CD4-positive, CD25-positive, alpha-beta regulatory T cell (primary cell): ENCODE measurements at regions not wholly inside any gene's neighbourhood (a gene's known extent, or its start where the extent isn't known, plus 50 kb on each side); places are given as distances from the start of the nearest gene placed in this dataset.

Experiments used
- ATAC-seq, 2 donors: fragments of 150-1000 bp; cut with Tn5 transposase; one replicate each; pipeline ENCODE4 v1.10.0; 2021; ENCODE audit warnings: low read depth in 2 of 2, moderate number of reproducible peaks in 2 of 2, moderate library complexity in 1 of 2
- DNase-seq, 3 donors: peaks; one replicate each; pipeline versions ENCODE4 v3.0.0 to v3.0.0-alpha.2; 2012 to 2022; ENCODE audit warnings: mixed read lengths in 1 of 3
- H3K27ac ChIP-seq: one replicate; pipeline ENCODE4 v1.7.0; 2013; ENCODE audit warnings: mild to moderate bottlenecking, low read length; ENCODE audit not compliant: insufficient read depth, poor library complexity, severe bottlenecking
- H3K27me3 ChIP-seq: one replicate; pipeline ENCODE4 v1.7.0; 2013; ENCODE audit warnings: low read length; ENCODE audit not compliant: control insufficient read depth, insufficient read depth
- H3K36me3 ChIP-seq: one replicate; pipeline ENCODE4 v1.7.0; 2013; ENCODE audit warnings: mild to moderate bottlenecking, low read length, moderate library complexity; ENCODE audit not compliant: control insufficient read depth, insufficient read depth
- H3K4me1 ChIP-seq: 2 replicates; pipeline ENCODE4 v1.7.0; 2013; ENCODE audit warnings: mild to moderate bottlenecking, low read length; ENCODE audit not compliant: insufficient read depth, control insufficient read depth, poor library complexity, severe bottlenecking
- H3K4me3 ChIP-seq: one replicate; pipeline ENCODE4 v1.7.0; 2013; ENCODE audit warnings: low read depth, mild to moderate bottlenecking, low read length, moderate library complexity
- H3K9me3 ChIP-seq, 2 experiments: 1 replicate in 1 of 2; 2 replicates in 1 of 2; pipeline ENCODE4 v1.7.0; 2013; ENCODE audit warnings: low read length in 2 of 2, mild to moderate bottlenecking in 1 of 2, moderate library complexity in 1 of 2; ENCODE audit not compliant: control insufficient read depth in 2 of 2
- H3K27ac Mint-ChIP-seq, 3 donors: one replicate each; pipeline ENCODE4 v1.8.0; 2020 to 2022; ENCODE audit warnings: mild to moderate bottlenecking in 3 of 3, mixed read lengths in 3 of 3, moderate library complexity in 2 of 3
- H3K27me3 Mint-ChIP-seq: one replicate; pipeline ENCODE4 v1.8.0; 2022; ENCODE audit warnings: mild to moderate bottlenecking, mixed read lengths
- H3K36me3 Mint-ChIP-seq: one replicate; pipeline ENCODE4 v1.8.0; 2020; ENCODE audit warnings: mixed read lengths
- H3K4me1 Mint-ChIP-seq, 4 donors: one replicate each; pipeline ENCODE4 v1.8.0; 2020 to 2022; ENCODE audit warnings: mixed read lengths in 4 of 4, mild to moderate bottlenecking in 1 of 4
- H3K4me3 Mint-ChIP-seq, 4 donors: one replicate each; pipeline ENCODE4 v1.8.0; 2020 to 2022; ENCODE audit warnings: mild to moderate bottlenecking in 4 of 4, mixed read lengths in 4 of 4, moderate library complexity in 3 of 4
- H3K9me3 Mint-ChIP-seq, 7 donors: one replicate each; pipeline ENCODE4 v1.8.0; 2020 to 2022; ENCODE audit warnings: mixed read lengths in 7 of 7, mild to moderate bottlenecking in 3 of 7, moderate library complexity in 2 of 7

- H3K27me3 Mint-ChIP-seq: no peaks in the 10 kb centered on the region
- peaks cover 0 to 3% (median 0%) of the 10 kb centered on the region in 4 donors for H3K4me1 Mint-ChIP-seq
- DNase-seq (no peak), ATAC-seq (no peak)
- H3K4me3 Mint-ChIP-seq: no peak overlapping the region
- no peak overlapping the region for H3K27ac ChIP-seq
- peaks cover 0 to 6% (median 3%) of the 10 kb centered on the region in 7 donors for H3K9me3 Mint-ChIP-seq
- H3K4me3 ChIP-seq: no peak overlapping the region
- no peak overlapping the region for H3K27ac Mint-ChIP-seq
- no peaks in the 10 kb centered on the region for H3K27me3 ChIP-seq
- no peaks in the 10 kb centered on the region for H3K9me3 ChIP-seq
- H3K36me3 ChIP-seq: no peaks in the 10 kb centered on the region
- no peaks in the 10 kb centered on the region for H3K36me3 Mint-ChIP-seq
- H3K4me1 ChIP-seq: no peaks in the 10 kb centered on the region
Measured at GRCh38 chr18:38690626-38691025, 1125.0 kb upstream of the CELF4 start.

GRCh38 chr18:38688416-38688815 is 1122.8 kb upstream of the CELF4 start:
- no peaks in the 10 kb centered on the region for H3K9me3 ChIP-seq
- H3K27ac ChIP-seq: no peak overlapping the region
- H3K4me1 Mint-ChIP-seq: peaks cover 0 to 3% (median 0%) of the 10 kb centered on the region in 4 donors
- H3K4me3 ChIP-seq: no peak overlapping the region
- no peak for ATAC-seq
- H3K27me3 Mint-ChIP-seq: no peaks in the 10 kb centered on the region
- no peaks in the 10 kb centered on the region for H3K36me3 ChIP-seq
- no peaks in the 10 kb centered on the region for H3K36me3 Mint-ChIP-seq
- H3K27ac Mint-ChIP-seq: no peak overlapping the region
- peaks cover 0 to 6% (median 2%) of the 10 kb centered on the region in 7 donors for H3K9me3 Mint-ChIP-seq
- no peak for DNase-seq
- H3K4me1 ChIP-seq: no peaks in the 10 kb centered on the region
- no peaks in the 10 kb centered on the region for H3K27me3 ChIP-seq
- H3K4me3 Mint-ChIP-seq: no peak overlapping the region

GRCh38 chr18:38670486-38670885 is 1104.9 kb upstream of the CELF4 start:
- no peak overlapping the region for H3K27ac Mint-ChIP-seq
- H3K27me3 Mint-ChIP-seq: no peaks in the 10 kb centered on the region
- Histone ChIP-seq H3K4me1 (no peaks in the 10 kb centered on the region), H3K9me3 (peaks cover 0 to 5% of the 10 kb centered on the region in 2 experiments), H3K36me3 (no peaks in the 10 kb centered on the region), H3K27ac (no peak overlapping the region), H3K4me3 (no peak overlapping the region), H3K27me3 (no peaks in the 10 kb centered on the region)
- ATAC-seq (no peak), DNase-seq (no peak)
- H3K9me3 Mint-ChIP-seq: peaks cover 0 to 17% (median 8%) of the 10 kb centered on the region in 7 donors
- H3K36me3 Mint-ChIP-seq: no peaks in the 10 kb centered on the region
- no peaks in the 10 kb centered on the region for H3K4me1 Mint-ChIP-seq
- no peak overlapping the region for H3K4me3 Mint-ChIP-seq

- Histone ChIP-seq H3K4me3 (no peak overlapping the region), H3K27ac (no peak overlapping the region), H3K36me3 (no peaks in the 10 kb centered on the region), H3K27me3 (no peaks in the 10 kb centered on the region), H3K9me3 (no peaks in the 10 kb centered on the region), H3K4me1 (no peaks in the 10 kb centered on the region)
- no peak overlapping the region for H3K27ac Mint-ChIP-seq
- H3K9me3 Mint-ChIP-seq: peaks cover 0 to 6% (median 2%) of the 10 kb centered on the region in 7 donors
- no peak overlapping the region for H3K4me3 Mint-ChIP-seq
- H3K4me1 Mint-ChIP-seq: peaks cover 0 to 5% (median 0%) of the 10 kb centered on the region in 4 donors
- H3K36me3 Mint-ChIP-seq: no peaks in the 10 kb centered on the region
- DNase-seq: no peak
- H3K27me3 Mint-ChIP-seq: no peaks in the 10 kb centered on the region
- no peak for ATAC-seq
Measured at GRCh38 chr18:38664929-38665328, 1099.3 kb upstream of the CELF4 start.

GRCh38 chr18:38663682-38664081 is 1098.1 kb upstream of the CELF4 start:
- Mint-ChIP-seq H3K4me3 (no peak overlapping the region), H3K27ac (no peak overlapping the region), H3K4me1 (peaks cover 0 to 10% (median 0%) of the 10 kb centered on the region in 4 donors), H3K9me3 (peaks cover 0 to 6% (median 0%) of the 10 kb centered on the region in 7 donors), H3K36me3 (no peaks in the 10 kb centered on the region), H3K27me3 (no peaks in the 10 kb centered on the region)
- Histone ChIP-seq H3K27me3 (no peaks in the 10 kb centered on the region), H3K9me3 (no peaks in the 10 kb centered on the region), H3K4me3 (no peak overlapping the region), H3K36me3 (no peaks in the 10 kb centered on the region), H3K4me1 (no peaks in the 10 kb centered on the region), H3K27ac (no peak overlapping the region)
- DNase-seq: no peak
- no peak for ATAC-seq

- H3K27ac Mint-ChIP-seq: no peak overlapping the region
Measured at GRCh38 chr18:38663270-38663669, 1097.7 kb upstream of the CELF4 start.

GRCh38 chr18:38654946-38655345 is 1089.3 kb upstream of the CELF4 start:
- Histone ChIP-seq H3K36me3 (no peaks in the 10 kb centered on the region), H3K27ac (no peak overlapping the region), H3K9me3 (no peaks in the 10 kb centered on the region), H3K4me3 (no peak overlapping the region), H3K4me1 (no peaks in the 10 kb centered on the region), H3K27me3 (no peaks in the 10 kb centered on the region)
- Mint-ChIP-seq H3K27me3 (no peaks in the 10 kb centered on the region), H3K4me3 (no peak overlapping the region), H3K36me3 (no peaks in the 10 kb centered on the region), H3K27ac (no peak overlapping the region), H3K9me3 (peaks cover 0 to 5% (median 0%) of the 10 kb centered on the region in 7 donors), H3K4me1 (peaks cover 0 to 7% (median 0%) of the 10 kb centered on the region in 4 donors)
- DNase-seq (no peak), ATAC-seq (no peak)

More at GRCh38 chr18:38663270-38663669, 1097.7 kb upstream of the CELF4 start:
- DNase-seq (no peak), ATAC-seq (no peak)
- no peak overlapping the region for H3K27ac ChIP-seq
- no peaks in the 10 kb centered on the region for H3K27me3 Mint-ChIP-seq
- no peaks in the 10 kb centered on the region for H3K36me3 ChIP-seq
- H3K4me1 ChIP-seq: no peaks in the 10 kb centered on the region
- H3K4me3 Mint-ChIP-seq: no peak overlapping the region
- no peaks in the 10 kb centered on the region for H3K9me3 ChIP-seq
- no peaks in the 10 kb centered on the region for H3K36me3 Mint-ChIP-seq
- H3K9me3 Mint-ChIP-seq: peaks cover 0 to 6% (median 0%) of the 10 kb centered on the region in 7 donors
- no peak overlapping the region for H3K4me3 ChIP-seq
- peaks cover 0 to 10% (median 0%) of the 10 kb centered on the region in 4 donors for H3K4me1 Mint-ChIP-seq
- no peaks in the 10 kb centered on the region for H3K27me3 ChIP-seq

- H3K4me3 ChIP-seq: no peak overlapping the region
- no peaks in the 10 kb centered on the region for H3K4me1 Mint-ChIP-seq
- no peak for ATAC-seq
- no peaks in the 10 kb centered on the region for H3K36me3 Mint-ChIP-seq
- H3K27me3 Mint-ChIP-seq: no peaks in the 10 kb centered on the region
- H3K27ac ChIP-seq: no peak overlapping the region
- no peaks in the 10 kb centered on the region for H3K9me3 ChIP-seq
- no peaks in the 10 kb centered on the region for H3K36me3 ChIP-seq
- no peak for DNase-seq
- no peak overlapping the region for H3K4me3 Mint-ChIP-seq
- peaks cover 0 to 5% (median 0%) of the 10 kb centered on the region in 7 donors for H3K9me3 Mint-ChIP-seq
- no peaks in the 10 kb centered on the region for H3K27me3 ChIP-seq
- H3K27ac Mint-ChIP-seq: no peak overlapping the region
- no peaks in the 10 kb centered on the region for H3K4me1 ChIP-seq
Measured at GRCh38 chr18:38651736-38652135, 1086.1 kb upstream of the CELF4 start.
